Spleen (tissue), 11 donors: ENCODE measurements at regions not wholly inside any gene's neighbourhood (a gene's known extent, or its start where the extent isn't known, plus 50 kb on each side); places are given as distances from the start of the nearest gene placed in this dataset.

ENCODE experiments used
- DNase-seq: peaks from one replicate; pipeline ENCODE4 v3.0.0-alpha.2; 2020
- H3K27ac ChIP-seq, 8 donors: fragments of 200-600 bp; sonication (generic) in 7 of 8; 1 replicate in 4 of 8; 2 replicates in 4 of 8; pipeline versions ENCODE4 v1.5.0 to v1.8.0; 2016 to 2021; ENCODE audit warnings: inconsistent platforms in 4 of 8, mild to moderate bottlenecking in 4 of 8, moderate library complexity in 1 of 8
- H3K27me3 ChIP-seq, 7 donors: fragments of 200-600 bp; sonication (generic) in 6 of 7; replicated peaks in 1 of 7; 1 replicate in 4 of 7; 2 replicates in 3 of 7; pipeline versions ENCODE4 v1.5.0 to v1.8.0; 2016 to 2021; ENCODE audit warnings: inconsistent platforms in 3 of 7, mild to moderate bottlenecking in 1 of 7
- H3K36me3 ChIP-seq, 6 donors: fragments of 200-600 bp; sonication (generic) in 5 of 6; 1 replicate in 4 of 6; 2 replicates in 2 of 6; pipeline versions ENCODE4 v1.5.0 to v1.8.0; 2016 to 2021; ENCODE audit warnings: inconsistent platforms in 2 of 6
- H3K4me1 ChIP-seq, 6 donors: fragments of 200-600 bp; sonication (generic) in 5 of 6; 1 replicate in 3 of 6; 2 replicates in 3 of 6; pipeline versions ENCODE4 v1.5.0 to v1.8.0; 2016 to 2021; ENCODE audit warnings: inconsistent platforms in 3 of 6
- H3K4me3 ChIP-seq, 8 donors: fragments of 200-600 bp; sonication (generic) in 7 of 8; 1 replicate in 4 of 8; 2 replicates in 4 of 8; pipeline versions ENCODE4 v1.5.0 to v1.8.0; 2016 to 2021; ENCODE audit warnings: inconsistent platforms in 4 of 8, mild to moderate bottlenecking in 4 of 8, moderate library complexity in 2 of 8
- H3K9me3 ChIP-seq, 8 donors: fragments of 200-600 bp; sonication (generic) in 7 of 8; 1 replicate in 4 of 8; 2 replicates in 4 of 8; pipeline versions ENCODE4 v1.5.0 to v1.8.0; 2016 to 2021; ENCODE audit warnings: inconsistent platforms in 4 of 8
- CTCF ChIP-seq, 11 experiments: fragments of 200-600 bp in 7 of 11; fragments of 450-650 bp in 4 of 11; sonication (generic) in 4 of 11; IDR thresholded peaks in 8 of 11; conservative IDR thresholded peaks in 3 of 11; 1 replicate in 7 of 11; 2 replicates in 4 of 11; pipeline versions ENCODE4 v1.4.0 to v1.8.0; 2016 to 2021; ENCODE audit warnings: antibody characterized with exemption in 11 of 11, inconsistent platforms in 4 of 11, mild to moderate bottlenecking in 1 of 11
- POLR2A ChIP-seq, 3 donors: fragments of 450-650 bp; IDR thresholded peaks; one replicate each; pipeline ENCODE4 v1.5.1; 2017; ENCODE audit warnings: antibody characterized with exemption in 3 of 3, mild to moderate bottlenecking in 1 of 3
- POLR2AphosphoS5 ChIP-seq, 3 donors: sonication (generic); formaldehyde crosslinking; IDR thresholded peaks; one replicate each; pipeline ENCODE4 v1.5.1; 2017; ENCODE audit warnings: antibody characterized with exemption in 3 of 3
- WGBS, 5 donors: extraction: QIAGEN DNeasy Blood & Tissue Kit in 3 of 5; methylation state at CpG; one replicate each; pipeline versions ENCODE4 v1.1.5 to v1.1.7; 2013 to 2018; 5-methylcytosine and 5-hydroxymethylcytosine counted together
- intact Hi-C: fragments of 100-400 bp; cut with DNase I; formaldehyde crosslinking; loops from one replicate; pipeline ENCODE4 v1.15.0; 2023; ENCODE audit warnings: low total_unique reads
- donor health status: healthy with polysubstance abuse.
- donor health status: DM: no; HTN: no; CAD: no; lungs with moderate emphysema.
- donor health status: DM: no; HTN: no; CAD: no.
- donor health status: Bipolar disorder and iron deficiency.
- donor health status: healthy.
- donor health status: DM: no; HTN: no; CAD: no.
- donor health status: DM: yes; HTN: yes; CAD: no.

GRCh38 chr14:105974902-105975301 is 448.5 kb downstream of the TMEM121 start:
- no peaks in the 10 kb centered on the region for H3K9me3 ChIP-seq
- no peak for DNase-seq
- no peak overlapping the region for H3K27ac ChIP-seq
- H3K4me1 ChIP-seq, result no peaks in the 10 kb centered on the region
- no peaks in the 10 kb centered on the region for H3K36me3 ChIP-seq
- H3K4me3 ChIP-seq, result no peak overlapping the region
- TF ChIP-seq POLR2A (IDR thresholded peaks at IDR 0.05) (no peak), POLR2AphosphoS5 (IDR thresholded peaks at IDR 0.05) (no peak), CTCF (IDR thresholded peaks at IDR 0.05 in 8 of 11, conservative IDR thresholded peaks at IDR 0.05 in 3 of 11) (peak in 9 of 11 experiments; percentile 11 to 62 (median 50))
- H3K27me3 ChIP-seq, result peaks cover 0 to 14% (median 0%) of the 10 kb centered on the region in 7 donors
- intact Hi-C loops, result no loop called here
- WGBS, 5 donors, result 18 to 27% (median 22%) methylated on average over 5 to 6 of the region's 6 CpGs

- no peak overlapping the region for H3K27ac ChIP-seq
Observed at GRCh38 chr14:105978618-105979295, 452.4 kb downstream of the TMEM121 start.

GRCh38 chr14:105979446-105979845 is 453.1 kb downstream of the TMEM121 start:
- Histone ChIP-seq H3K4me3 (no peak overlapping the region), H3K27ac (no peak overlapping the region), H3K27me3 (peaks cover 0 to 4% (median 0%) of the 10 kb centered on the region in 7 donors), H3K9me3 (no peaks in the 10 kb centered on the region), H3K36me3 (no peaks in the 10 kb centered on the region), H3K4me1 (peaks cover 0 to 17% (median 5%) of the 10 kb centered on the region in 6 donors)
- 82 to 88% (median 86%) methylated on average over 9 of the region's 9 CpGs for WGBS, 5 donors
- TF ChIP-seq POLR2A (IDR thresholded peaks at IDR 0.05), result no peak
- TF ChIP-seq POLR2AphosphoS5 (IDR thresholded peaks at IDR 0.05), result no peak
- TF ChIP-seq CTCF (IDR thresholded peaks at IDR 0.05 in 8 of 11, conservative IDR thresholded peaks at IDR 0.05 in 3 of 11), result no peak
- intact Hi-C loops, result no loop called here
- DNase-seq, result no peak

More at GRCh38 chr14:105978618-105979295, 452.4 kb downstream of the TMEM121 start:
- peaks cover 0 to 17% (median 5%) of the 10 kb centered on the region in 6 donors for H3K4me1 ChIP-seq
- no peaks in the 10 kb centered on the region for H3K9me3 ChIP-seq
- no peak for TF ChIP-seq CTCF (IDR thresholded peaks at IDR 0.05 in 8 of 11, conservative IDR thresholded peaks at IDR 0.05 in 3 of 11)
- TF ChIP-seq POLR2AphosphoS5 (IDR thresholded peaks at IDR 0.05), result no peak
- TF ChIP-seq POLR2A (IDR thresholded peaks at IDR 0.05), result no peak
- 90 to 94% (median 91%) methylated on average over 26 of the region's 26 CpGs for WGBS, 5 donors
- DNase-seq, result no peak
- peaks cover 0 to 10% (median 0%) of the 10 kb centered on the region in 7 donors for H3K27me3 ChIP-seq
- no peak overlapping the region for H3K4me3 ChIP-seq
- no peaks in the 10 kb centered on the region for H3K36me3 ChIP-seq
- intact Hi-C loops, result no loop called here

- Histone ChIP-seq H3K4me3 (no peak overlapping the region), H3K36me3 (no peaks in the 10 kb centered on the region), H3K27ac (no peak overlapping the region), H3K27me3 (no peaks in the 10 kb centered on the region), H3K4me1 (peaks cover 0 to 17% (median 5%) of the 10 kb centered on the region in 6 donors), H3K9me3 (no peaks in the 10 kb centered on the region)
- TF ChIP-seq POLR2AphosphoS5 (IDR thresholded peaks at IDR 0.05), result no peak
- no peak for TF ChIP-seq POLR2A (IDR thresholded peaks at IDR 0.05)
- TF ChIP-seq CTCF (IDR thresholded peaks at IDR 0.05 in 8 of 11, conservative IDR thresholded peaks at IDR 0.05 in 3 of 11), result no peak
- WGBS, 5 donors, result 47 to 62% (median 59%) methylated on average over 10 of the region's 10 CpGs
- DNase-seq, result no peak
- intact Hi-C loops, result no loop called here
Observed at GRCh38 chr14:105980224-105980623, 453.8 kb downstream of the TMEM121 start.
